HG03135 (cell line): ENCODE measurements at regions not wholly inside any gene's neighbourhood (a gene's known extent, or its start where the extent isn't known, plus 50 kb on each side); places are given as distances from the start of the nearest gene placed in this dataset.

Experiments
- ATAC-seq: cut with Tn5 transposase; IDR thresholded peaks from one replicate; pipeline ENCODE4 v1.9.1; 2021; ENCODE audit warnings: mild to moderate bottlenecking, moderate library complexity; ENCODE audit not compliant: unreplicated experiment

- no peak for ATAC-seq
These were observed 657.4 kb upstream of the ATXN8OS start for GRCh38 chr13:69450245-69450644.

- no peak for ATAC-seq
These were observed 682.4 kb upstream of the ATXN8OS start for GRCh38 chr13:69425235-69425634.

- no peak for ATAC-seq
These were observed 683.8 kb upstream of the ATXN8OS start for GRCh38 chr13:69423844-69424243.

DNA sequence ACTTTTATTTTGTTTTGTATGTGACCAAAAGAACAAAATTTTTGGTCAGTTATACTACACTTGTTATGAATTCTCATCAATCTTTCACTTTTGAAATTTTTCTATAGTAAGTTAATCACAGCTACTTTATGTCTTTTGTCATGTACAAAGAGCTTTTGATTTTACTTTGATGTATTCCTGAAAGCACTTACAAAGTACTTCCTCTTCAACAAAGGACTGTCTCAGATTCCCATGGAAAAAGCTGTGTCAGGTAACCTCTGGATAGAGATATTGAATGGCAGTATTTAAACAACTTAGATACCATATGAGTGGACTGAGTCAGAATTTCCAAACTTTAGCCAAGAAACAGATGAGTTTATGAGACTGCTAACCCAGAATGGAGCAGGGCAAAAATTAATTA, 689.3 kb upstream of the ATXN8OS start:
- no peak for ATAC-seq

GRCh38 chr13:69410761-69411160, 696.9 kb upstream of the ATXN8OS start:
- ATAC-seq: no peak

GRCh38 chr13:69391756-69392155, 715.9 kb upstream of the ATXN8OS start:
- no peak for ATAC-seq

GRCh38 chr13:69389899-69390298, 717.7 kb upstream of the ATXN8OS start:
- ATAC-seq: no peak

DNA sequence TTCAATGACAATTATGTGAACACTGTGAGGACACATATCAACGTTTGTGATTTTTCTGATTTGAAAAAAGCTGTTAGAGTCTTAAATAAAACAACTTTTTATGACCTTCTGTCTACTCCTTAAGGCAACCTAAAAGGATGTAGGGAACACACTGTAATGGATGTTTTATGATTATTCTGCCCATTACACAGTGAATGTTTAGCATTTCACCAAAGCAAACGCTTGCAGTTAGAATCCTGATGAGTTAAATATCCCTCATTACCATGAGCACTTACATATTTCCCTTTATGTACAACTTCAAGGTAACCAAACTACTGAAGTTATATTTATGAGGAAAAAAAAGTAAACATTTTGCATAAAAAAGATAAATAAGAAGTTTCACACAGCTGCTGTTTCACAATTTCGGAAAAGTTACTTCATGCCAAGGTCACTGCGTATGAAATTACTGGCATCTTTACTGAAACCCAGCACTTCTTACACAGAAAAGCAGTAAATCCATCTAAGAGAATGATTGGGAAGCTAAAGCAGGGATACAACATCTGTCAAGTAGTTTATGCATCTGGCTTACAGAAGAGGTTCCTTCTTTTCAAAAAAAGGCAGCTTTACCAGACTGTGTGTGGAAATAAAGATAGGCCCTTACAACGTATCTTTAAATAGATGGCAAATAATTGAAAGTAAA, 733.7 kb upstream of the ATXN8OS start:
- no peak for ATAC-seq

DNA sequence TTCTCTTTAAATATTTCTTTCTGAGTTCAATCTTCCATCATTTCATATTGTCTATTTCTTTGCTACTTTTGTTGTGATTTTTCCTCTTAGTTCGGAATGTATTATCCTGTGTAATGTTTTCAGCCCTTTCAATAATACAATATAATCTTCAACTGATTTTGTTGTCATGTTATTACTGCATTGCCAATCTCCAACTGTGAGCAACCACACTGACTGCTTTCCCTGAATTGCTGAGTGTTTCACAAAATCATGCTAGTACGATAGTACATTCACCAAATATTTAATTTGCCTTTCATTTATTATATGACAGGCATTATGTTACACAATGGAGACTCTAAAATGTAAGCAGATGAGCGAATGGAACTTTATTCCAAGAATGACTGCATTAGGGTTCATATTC, 744.3 kb upstream of the ATXN8OS start:
- ATAC-seq: no peak

DNA sequence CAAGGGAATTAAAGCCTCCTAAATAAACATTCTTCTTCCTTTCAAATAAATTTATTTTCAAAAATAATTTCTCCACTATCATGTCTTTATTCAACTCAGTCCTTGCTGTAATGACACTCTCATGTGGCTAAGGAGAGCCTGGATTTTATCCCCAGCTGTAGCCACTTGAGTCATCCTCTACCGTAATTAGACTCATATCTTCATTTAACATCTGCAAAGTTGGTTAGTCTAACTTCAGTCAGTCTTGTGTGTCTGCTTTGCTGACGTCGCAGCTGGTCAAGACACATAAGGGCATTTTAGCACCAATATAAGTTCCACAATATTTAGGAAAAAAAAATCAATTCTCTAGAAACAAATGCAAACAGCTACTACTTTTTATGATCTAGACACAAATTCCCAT, 776.4 kb upstream of the ATXN8OS start:
- no peak for ATAC-seq

DNA sequence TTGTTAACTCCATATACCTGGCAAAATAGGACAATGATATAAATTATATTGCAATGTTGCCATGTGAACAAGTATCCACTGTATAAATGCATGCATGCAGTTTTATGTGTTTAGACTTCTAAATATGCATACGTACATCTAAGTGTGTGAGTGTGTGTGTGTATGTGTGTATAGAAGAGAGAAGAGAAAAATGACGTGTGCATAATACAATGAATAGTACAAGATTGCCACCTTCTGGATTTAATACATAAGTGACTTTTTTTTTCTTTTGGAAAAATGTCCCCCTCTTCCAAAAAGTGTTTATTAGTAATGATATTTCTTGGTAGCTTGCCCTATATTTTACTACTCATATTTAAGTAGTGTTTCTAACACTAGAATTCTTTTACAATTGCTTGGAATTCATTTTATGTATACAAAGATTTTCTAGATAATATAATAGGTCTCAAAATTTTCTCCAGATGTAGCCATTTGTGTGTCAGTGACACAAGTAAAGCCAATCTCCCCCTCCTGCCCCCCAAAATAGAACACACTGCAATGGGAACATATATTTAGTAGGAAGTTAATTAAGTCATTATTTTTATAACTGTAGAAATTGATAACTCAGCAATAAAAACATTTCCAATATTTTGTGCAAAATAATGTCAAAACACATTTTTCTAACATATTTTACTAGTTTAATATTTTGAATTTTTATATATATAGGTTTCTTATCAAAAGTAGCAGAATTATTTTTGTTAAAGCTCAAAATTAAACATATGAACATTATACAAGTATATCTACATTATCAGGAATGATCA, 783.3 kb upstream of the ATXN8OS start:
- ATAC-seq: no peak

DNA sequence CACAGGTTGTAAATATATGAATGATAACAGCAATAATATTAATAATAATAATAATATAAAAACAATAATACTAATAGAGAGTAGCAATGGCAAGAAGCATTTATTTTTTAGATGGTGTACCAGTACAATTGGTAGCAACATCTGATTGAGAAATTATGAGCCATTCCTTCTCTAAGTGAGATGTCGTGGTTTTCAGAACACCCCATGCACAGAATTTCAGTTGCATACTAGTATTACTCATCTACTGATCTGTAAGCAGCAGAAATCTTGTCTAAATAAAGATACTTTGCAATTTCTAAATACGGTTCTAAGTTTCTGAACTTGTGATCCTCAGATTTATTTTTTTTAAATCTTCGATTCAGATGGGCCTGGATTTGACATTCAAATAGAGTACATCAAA, 788.0 kb upstream of the ATXN8OS start:
- no peak for ATAC-seq

DNA sequence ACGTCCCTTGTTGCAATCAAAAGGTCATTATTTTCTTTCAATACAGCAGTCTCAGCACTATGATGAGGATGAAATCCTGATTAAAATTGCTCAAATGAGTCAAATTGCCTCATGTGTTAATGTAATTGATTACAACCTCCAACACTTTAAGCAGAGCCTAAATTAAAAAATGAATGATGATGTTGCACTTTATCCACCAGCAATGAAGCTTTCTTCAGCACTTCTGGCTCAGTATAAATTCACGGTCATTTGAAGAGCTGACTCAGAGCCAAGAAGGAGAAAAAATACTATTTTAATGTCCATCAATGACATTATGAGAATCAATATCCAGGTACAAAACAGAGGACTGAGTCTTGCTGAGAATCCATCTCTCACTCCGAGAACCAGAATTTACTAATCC, 792.6 kb upstream of the ATXN8OS start:
- ATAC-seq: no peak

GRCh38 chr13:69306766-69307165, 800.9 kb upstream of the ATXN8OS start:
- no peak for ATAC-seq

DNA sequence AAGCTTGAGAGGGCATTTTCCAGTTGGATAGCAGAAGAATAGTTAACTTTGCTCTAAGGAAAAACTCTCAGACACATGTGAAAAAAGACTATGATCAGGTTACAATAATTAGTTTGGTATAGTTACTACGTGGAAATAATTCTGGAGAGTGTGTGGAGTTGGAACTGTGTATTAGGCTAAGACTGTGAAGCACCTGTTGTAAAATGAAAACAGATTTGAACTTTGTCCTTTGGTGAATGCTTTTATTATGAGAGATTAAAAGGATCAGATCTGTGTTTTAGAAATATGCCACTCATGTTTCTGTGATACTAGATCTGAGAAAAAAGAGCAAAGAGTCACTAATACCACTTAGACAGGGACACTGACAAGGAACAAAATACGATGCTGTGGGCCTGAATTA, 807.5 kb upstream of the ATXN8OS start:
- no peak for ATAC-seq

GRCh38 chr13:69296130-69296529, 811.5 kb upstream of the ATXN8OS start:
- no peak for ATAC-seq

- ATAC-seq: no peak
These were observed 814.7 kb upstream of the ATXN8OS start for GRCh38 chr13:69292789-69293425.

DNA sequence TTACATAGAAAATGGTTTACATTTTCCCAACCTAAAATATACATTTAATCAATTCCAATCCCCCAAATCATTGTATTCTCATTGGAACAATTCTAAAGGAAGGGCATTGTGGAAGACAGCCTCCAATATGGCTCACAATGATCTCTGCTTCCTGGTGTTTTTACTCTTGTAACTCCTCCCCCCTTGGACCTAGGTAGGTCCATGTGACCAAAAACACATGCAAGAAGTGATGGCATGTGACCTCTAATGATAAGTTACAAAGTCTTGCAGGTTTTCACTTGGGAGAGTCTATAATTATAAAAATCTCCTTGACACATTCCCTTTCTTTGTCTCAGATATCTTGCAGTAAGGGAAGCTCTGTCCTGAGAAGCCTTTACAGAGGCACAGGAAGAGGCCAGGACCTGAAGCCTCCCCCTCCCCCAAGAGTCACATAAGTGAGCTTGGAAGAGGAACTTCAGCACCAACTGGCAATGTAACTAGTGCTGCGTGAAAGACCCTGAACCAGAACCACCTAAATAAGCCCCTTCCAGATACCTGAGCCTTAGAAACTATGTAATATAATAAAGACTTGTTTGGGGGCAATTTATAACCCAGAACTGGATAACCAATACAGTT, 816.2 kb upstream of the ATXN8OS start:
- no peak for ATAC-seq

GRCh38 chr13:69288026-69288425, 819.6 kb upstream of the ATXN8OS start:
- ATAC-seq: no peak

- no peak for ATAC-seq
These were observed 820.5 kb upstream of the ATXN8OS start for GRCh38 chr13:69287050-69287698.

DNA sequence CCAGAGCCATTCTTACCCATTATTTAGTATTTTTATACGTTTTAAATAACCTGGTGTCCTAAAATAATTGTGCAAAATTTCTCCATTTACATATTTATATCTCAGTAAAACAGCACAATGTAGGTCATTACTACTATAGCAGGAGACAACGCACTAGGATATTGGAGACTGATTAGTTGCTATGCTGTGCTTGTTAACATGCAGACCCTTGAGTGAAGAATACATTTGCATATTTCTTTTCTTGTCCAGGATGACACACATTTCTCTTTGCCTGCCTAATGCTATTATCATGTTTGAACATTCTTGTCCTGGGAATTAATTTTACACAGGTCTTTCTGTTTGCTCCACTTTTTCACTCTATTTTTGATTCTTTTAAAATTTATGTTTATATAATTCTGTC, 823.8 kb upstream of the ATXN8OS start:
- ATAC-seq: no peak
